Ishikawa (cell line): ENCODE measurements at regions not wholly inside any gene's neighbourhood (a gene's known extent, or its start where the extent isn't known, plus 50 kb on each side); places are given as distances from the start of the nearest gene placed in this dataset.

Source experiments
- EGR1 ChIP-seq: IDR thresholded peaks from 2 replicates; pipeline ENCODE4 v1.6.1; 2012
- EP300 ChIP-seq: IDR thresholded peaks from 2 replicates; pipeline ENCODE4 v1.6.1; 2012; ENCODE audit warnings: borderline replicate concordance
- NFIC ChIP-seq: IDR thresholded peaks from 2 replicates; pipeline ENCODE4 v1.6.1; 2012
- TF ChIP-seq, protein P1 (sequence below): IDR thresholded peaks from 2 replicates; pipeline ENCODE4 v1.6.1; 2012; ENCODE audit warnings: low read depth, mild to moderate bottlenecking

DNA sequence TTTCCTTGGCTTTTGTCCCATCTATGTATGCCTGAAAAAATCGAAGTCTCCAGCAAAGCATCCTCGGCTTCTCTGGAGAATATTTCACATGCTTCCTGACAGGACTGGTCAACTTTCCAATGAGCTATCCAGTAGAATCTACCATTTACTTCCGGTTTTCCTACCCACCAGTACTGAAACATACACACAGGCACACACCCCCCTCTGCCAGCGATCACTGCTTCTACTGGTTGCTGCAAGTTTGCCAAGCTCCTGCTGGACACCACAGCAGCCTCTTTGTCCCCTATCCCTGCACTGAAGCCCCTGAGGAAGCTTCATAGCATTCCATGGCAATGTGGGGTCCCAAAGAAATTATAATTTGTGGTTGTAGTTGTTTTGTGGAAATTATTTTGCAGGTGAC lies 536.8 kb downstream of the MATN1 start:
- TF ChIP-seq EGR1 (no peak), NFIC (no peak), EP300 (no peak)
- TF ChIP-seq, protein P1, sequence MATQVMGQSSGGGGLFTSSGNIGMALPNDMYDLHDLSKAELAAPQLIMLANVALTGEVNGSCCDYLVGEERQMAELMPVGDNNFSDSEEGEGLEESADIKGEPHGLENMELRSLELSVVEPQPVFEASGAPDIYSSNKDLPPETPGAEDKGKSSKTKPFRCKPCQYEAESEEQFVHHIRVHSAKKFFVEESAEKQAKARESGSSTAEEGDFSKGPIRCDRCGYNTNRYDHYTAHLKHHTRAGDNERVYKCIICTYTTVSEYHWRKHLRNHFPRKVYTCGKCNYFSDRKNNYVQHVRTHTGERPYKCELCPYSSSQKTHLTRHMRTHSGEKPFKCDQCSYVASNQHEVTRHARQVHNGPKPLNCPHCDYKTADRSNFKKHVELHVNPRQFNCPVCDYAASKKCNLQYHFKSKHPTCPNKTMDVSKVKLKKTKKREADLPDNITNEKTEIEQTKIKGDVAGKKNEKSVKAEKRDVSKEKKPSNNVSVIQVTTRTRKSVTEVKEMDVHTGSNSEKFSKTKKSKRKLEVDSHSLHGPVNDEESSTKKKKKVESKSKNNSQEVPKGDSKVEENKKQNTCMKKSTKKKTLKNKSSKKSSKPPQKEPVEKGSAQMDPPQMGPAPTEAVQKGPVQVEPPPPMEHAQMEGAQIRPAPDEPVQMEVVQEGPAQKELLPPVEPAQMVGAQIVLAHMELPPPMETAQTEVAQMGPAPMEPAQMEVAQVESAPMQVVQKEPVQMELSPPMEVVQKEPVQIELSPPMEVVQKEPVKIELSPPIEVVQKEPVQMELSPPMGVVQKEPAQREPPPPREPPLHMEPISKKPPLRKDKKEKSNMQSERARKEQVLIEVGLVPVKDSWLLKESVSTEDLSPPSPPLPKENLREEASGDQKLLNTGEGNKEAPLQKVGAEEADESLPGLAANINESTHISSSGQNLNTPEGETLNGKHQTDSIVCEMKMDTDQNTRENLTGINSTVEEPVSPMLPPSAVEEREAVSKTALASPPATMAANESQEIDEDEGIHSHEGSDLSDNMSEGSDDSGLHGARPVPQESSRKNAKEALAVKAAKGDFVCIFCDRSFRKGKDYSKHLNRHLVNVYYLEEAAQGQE = no peak
